Stimulated activated CD4-positive, alpha-beta T cell treated with anti-CD3 and anti-CD28 coated beads, Interleukin-2, amount 100 ng/mL, for 48 hours (primary cell): ENCODE measurements at regions not wholly inside any gene's neighbourhood (a gene's known extent, or its start where the extent isn't known, plus 50 kb on each side); places are given as distances from the start of the nearest gene placed in this dataset.
"Not testable (repeated sequence)": the region's sequence is repeated elsewhere in the genome, so short reads cannot be mapped to it uniquely, and the experiment has no call there.

Source experiments
- DNase-seq, 2 donors: peaks; one replicate each; pipeline ENCODE4 v3.0.0-alpha.2; 2020

GRCh38 chr7:45410893-45411292 lies 163.3 kb upstream of the ADCY1 start:
- no peak for DNase-seq

GRCh38 chr7:45413419-45413818 lies 160.7 kb upstream of the ADCY1 start:
- DNase-seq: no peak

- DNase-seq: no peak
Observed at GRCh38 chr7:45414226-45414625, 159.9 kb upstream of the ADCY1 start.

GRCh38 chr7:45415265-45415664 lies 158.9 kb upstream of the ADCY1 start:
- no peak for DNase-seq

GRCh38 chr7:45416846-45417245 lies 157.3 kb upstream of the ADCY1 start:
- no peak for DNase-seq

- DNase-seq: no peak
Observed at GRCh38 chr7:45417268-45417667, 156.9 kb upstream of the ADCY1 start.

GRCh38 chr7:45417735-45418134 lies 156.4 kb upstream of the ADCY1 start:
- DNase-seq: no peak

- no peak for DNase-seq
Observed at GRCh38 chr7:45420843-45421495, 153.2 kb upstream of the ADCY1 start.

- no peak for DNase-seq
Observed at GRCh38 chr7:45421806-45422205, 152.4 kb upstream of the ADCY1 start.

- no peak for DNase-seq
Observed at GRCh38 chr7:45430397-45430796, 143.8 kb upstream of the ADCY1 start.

GRCh38 chr7:45434167-45434784 lies 139.9 kb upstream of the ADCY1 start:
- DNase-seq: no peak

- DNase-seq: no peak
Observed at GRCh38 chr7:45435131-45435530, 139.0 kb upstream of the ADCY1 start.

- no peak for DNase-seq
Observed at GRCh38 chr7:45435846-45436245, 138.3 kb upstream of the ADCY1 start.

- DNase-seq: not testable (repeated sequence)
Observed at GRCh38 chr7:45440776-45441175, 133.4 kb upstream of the ADCY1 start.

- DNase-seq: no peak
Observed at GRCh38 chr7:45443263-45443662, 130.9 kb upstream of the ADCY1 start.

GRCh38 chr7:45446195-45446944 lies 127.8 kb upstream of the ADCY1 start:
- no peak for DNase-seq

- DNase-seq: no peak
Observed at GRCh38 chr7:45447296-45447695, 126.9 kb upstream of the ADCY1 start.

- no peak for DNase-seq
Observed at GRCh38 chr7:45450571-45451204, 123.5 kb upstream of the ADCY1 start.

GRCh38 chr7:45451342-45452035 lies 122.7 kb upstream of the ADCY1 start:
- no peak for DNase-seq

- DNase-seq: no peak
Observed at GRCh38 chr7:45454771-45455170, 119.4 kb upstream of the ADCY1 start.

- no peak for DNase-seq
Observed at GRCh38 chr7:45455662-45456061, 118.5 kb upstream of the ADCY1 start.

GRCh38 chr7:45456105-45456504 lies 118.1 kb upstream of the ADCY1 start:
- no peak for DNase-seq
